H54 (cell line): ENCODE measurements at regions not wholly inside any gene's neighbourhood (a gene's known extent, or its start where the extent isn't known, plus 50 kb on each side); places are given as distances from the start of the nearest gene placed in this dataset.

Experiments
- DNase-seq: peaks from one replicate; pipeline ENCODE4 v3.0.0; 2011; ENCODE audit warnings: low spot score, mixed read lengths; ENCODE audit not compliant: insufficient read length
- FAIRE-seq: peaks from 3 replicates; lab custom pipeline; 2011; peaks lifted over from hg19 to GRCh38; lab: Jason Lieb, UNC
- POLR2A ChIP-seq: IDR thresholded peaks from 2 replicates; pipeline ENCODE4 v1.6.1; 2011; ENCODE audit warnings: low read depth, mild to moderate bottlenecking, low read length

DNA sequence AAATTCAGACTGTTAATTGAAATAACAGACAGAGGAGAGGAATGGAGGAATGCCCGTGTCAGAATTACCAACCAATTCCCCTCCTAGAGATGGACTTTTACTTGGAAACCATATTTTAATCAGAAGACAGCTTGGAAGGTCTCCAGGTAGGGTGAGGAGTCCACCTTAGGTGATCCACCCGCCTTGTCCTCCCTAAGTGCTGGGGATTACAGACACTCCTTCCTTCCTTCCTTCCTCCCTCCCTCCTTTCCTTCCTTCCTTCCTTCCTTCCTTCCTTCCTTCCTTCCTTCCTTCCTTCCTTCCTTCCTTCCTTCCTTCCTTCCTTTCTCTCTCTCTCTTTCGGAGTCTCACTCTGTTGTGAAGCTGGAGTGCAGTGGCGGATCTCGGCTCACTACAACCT, 328.0 kb downstream of the RAPGEF2 start:
- no peak for DNase-seq
- TF ChIP-seq POLR2A = no peak
- FAIRE-seq = no peak

DNA sequence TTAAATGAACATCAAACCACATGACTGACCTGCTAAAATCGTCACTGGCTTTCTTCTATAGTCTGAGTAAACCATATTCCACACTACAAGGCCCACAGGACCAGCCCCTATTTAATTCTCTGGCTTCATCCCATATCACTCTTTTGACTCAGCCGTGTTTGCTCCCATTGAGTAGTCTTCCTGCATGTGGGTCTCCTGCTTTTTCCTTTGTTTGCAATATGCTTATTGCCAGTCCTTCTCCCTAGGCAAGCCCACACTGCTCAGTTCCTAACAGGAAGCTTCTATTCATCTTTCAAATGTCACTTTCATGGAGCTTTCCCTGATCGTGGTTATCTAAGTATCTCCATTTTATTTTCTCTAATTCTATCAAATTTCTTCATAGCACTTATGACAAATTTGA, 329.6 kb downstream of the RAPGEF2 start:
- FAIRE-seq (no peak), DNase-seq (no peak)
- TF ChIP-seq POLR2A = no peak

DNA sequence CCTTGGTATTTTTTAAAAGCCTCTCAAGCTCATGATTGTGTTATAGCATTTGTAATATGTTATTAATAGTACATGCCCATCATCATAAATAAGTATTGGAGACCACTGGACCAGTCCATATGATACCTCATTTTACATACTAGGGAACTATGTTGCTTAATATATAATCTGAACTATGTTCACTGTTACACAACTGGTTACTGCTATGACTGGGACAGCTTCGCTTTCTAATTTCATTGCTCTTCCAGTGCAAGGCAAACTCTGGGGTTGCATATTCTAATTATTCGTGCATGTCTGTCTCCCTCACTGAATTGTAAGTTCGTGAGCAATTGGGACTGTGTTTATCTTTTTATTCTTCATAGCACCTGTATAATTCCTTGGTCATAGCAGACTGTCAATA, 330.5 kb downstream of the RAPGEF2 start:
- DNase-seq (no peak), FAIRE-seq (no peak)
- TF ChIP-seq POLR2A = no peak

DNA sequence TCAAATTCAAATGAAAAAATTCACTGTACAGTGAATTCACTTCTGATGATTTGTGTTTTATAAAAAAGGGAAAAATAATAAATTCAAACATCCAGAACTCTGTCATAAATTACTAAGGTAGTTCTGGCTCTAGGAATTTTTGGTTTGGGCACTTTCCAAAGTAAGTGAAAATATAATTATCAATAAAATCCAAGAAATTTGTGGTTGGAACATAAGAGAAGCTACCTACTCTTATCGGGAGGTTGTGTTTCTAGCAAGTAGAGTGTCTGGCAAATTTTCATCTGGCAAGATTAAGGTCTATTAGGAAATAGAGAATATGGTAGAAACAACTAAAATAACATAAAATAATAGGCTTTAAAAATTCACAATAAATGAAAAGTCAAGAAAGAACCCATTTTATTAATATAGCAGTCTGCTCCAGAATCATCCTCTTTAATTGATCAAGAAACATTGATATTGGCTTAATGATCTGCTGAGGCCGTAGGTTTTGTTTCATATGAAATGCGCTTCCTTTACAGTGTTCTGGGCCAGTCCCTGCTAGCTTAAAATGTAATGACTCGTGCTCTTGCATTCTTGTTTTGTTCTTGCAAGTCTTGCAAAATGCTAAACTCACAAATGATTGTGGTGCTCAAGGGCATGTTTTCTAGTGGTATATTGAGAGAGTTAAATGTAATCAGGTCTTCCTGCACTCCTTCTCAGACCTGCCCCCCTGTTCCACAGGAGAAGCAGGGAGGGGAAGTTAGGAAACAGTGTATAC, 331.4 kb downstream of the RAPGEF2 start:
- FAIRE-seq (no peak), DNase-seq (no peak)
- no peak for TF ChIP-seq POLR2A

DNA sequence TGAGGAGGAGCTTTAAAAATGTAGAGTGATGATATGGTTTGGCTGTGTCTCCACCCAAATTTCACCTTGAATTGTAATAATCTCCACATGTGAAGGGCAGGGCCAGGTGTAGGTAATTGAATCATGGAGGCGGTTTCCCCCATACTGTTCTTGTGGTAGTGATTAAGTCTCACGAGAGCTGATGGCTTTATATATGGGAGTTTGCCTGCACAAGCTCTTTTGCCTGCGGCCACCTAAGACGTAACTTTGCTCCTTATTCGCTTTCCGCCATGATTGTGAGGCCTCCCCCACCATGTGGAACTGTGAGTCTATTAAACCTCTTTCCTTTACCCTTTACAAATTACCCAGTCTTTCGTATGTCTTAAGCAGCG, 332.0 kb downstream of the RAPGEF2 start:
- FAIRE-seq (no peak), DNase-seq (no peak)
- no peak for TF ChIP-seq POLR2A

DNA sequence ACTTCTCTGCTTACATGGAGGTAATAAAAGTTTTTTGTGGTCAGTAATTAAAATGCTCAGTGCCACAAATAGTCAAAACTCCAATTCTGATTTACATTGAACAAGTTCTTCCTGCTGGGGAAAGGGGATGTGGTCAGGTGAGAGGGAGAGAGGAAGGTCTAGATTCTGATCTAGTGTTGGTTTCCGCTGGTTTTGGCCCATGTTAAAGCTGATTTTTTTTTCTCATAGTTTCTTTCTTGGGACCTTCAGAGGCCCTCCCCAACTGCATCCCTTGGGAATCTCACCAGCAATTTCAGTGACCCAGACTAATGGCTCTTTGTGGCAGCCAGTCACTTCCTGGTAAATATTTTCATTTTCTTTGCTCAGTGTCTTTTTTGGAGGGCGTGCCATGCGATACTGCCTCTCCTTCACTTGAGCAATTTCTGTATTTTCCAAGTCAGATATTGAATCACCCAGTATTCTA, 332.7 kb downstream of the RAPGEF2 start:
- FAIRE-seq = no peak
- no peak for TF ChIP-seq POLR2A
- no peak for DNase-seq

DNA sequence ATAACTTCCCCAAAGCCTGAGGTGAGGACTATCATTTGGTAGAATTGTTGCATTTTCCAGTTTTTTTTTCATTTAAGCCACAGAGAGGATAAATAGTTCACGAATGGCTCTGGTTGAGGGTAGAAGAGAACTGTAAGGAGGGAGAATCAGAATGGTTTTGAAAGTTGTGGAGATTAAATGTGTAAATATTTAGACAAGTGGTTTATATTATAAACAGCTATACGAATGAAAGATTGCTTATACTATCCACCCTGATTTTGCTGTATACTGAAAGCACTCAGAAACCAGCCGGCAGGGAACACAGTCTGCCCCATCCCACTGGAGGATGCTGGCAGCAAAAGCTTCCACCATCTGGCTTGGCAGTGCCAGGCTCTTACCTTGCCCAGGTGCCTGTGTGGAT, 341.1 kb downstream of the RAPGEF2 start:
- no peak for TF ChIP-seq POLR2A
- DNase-seq (no peak), FAIRE-seq (no peak)

DNA sequence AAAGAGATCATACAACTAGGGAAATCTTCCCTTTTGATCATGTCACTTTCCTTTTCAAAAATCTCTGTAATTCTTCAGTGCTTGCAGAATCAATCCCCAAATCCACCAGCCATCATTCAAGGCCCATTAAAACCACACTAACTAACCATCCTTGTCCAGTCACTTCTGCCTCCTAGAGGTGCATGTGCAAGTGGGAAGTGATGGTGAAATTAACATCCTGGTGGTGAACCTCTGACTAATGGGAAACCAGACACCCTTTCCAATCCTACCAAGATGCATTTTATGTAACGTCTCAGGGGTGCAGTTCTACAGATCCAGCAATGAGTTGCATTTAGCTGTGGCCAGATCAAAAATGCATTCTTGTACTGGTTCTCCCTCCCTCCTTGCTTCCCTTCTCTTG, 341.8 kb downstream of the RAPGEF2 start:
- FAIRE-seq (no peak), DNase-seq (no peak)
- no peak for TF ChIP-seq POLR2A

DNA sequence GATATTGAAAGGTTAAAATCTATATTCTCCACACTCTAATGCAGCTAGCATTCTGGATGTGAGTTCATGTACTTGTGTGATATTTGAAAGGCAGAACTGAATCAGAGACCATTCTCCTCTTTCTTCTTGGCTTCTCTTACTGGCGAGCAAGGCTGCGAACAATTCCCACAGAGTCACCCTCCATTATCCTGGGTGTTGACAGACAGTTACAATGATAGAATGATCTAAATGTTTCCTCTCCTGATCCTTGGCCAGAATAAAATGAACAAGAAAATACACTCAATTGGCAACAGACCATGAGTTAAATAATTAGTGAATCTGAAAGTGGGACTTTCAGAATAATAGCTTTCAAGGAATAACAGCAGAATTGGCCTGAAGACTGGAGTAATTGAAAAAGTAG, 342.8 kb downstream of the RAPGEF2 start:
- no peak for DNase-seq
- no peak for TF ChIP-seq POLR2A
- FAIRE-seq = no peak

DNA sequence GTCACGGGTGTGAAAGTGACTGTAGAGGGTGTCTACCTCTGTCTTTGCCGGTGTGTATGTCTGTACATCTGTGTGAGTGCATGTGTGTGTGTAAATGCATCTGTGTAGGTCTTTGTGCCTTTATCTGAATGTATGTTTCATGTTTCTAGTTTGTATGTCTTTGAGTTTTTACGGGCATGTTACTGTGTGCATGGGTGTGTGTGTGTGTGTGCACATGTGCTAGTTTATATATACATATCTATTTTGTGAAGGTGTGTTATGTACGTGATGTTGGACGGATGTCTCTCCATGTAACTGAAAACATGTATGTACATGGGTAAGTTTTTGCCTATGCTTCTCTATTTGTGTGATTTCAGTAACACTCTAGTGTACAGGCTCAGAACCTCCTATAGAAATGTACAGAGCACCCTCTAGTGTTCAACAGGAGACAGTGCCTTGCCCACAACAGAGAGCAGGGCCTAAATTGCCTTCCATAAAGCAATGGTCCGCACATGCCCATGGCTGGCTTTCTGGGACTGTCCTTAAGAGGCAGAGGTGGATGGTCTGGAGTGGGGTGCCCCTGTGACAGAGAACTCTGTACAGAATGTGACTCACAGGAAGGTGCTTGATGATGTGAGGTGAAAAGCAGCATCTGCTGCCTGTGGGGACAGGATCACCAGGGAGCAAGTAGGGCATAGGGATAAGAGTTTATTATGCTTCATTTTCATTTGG, 343.5 kb downstream of the RAPGEF2 start:
- DNase-seq (no peak), FAIRE-seq (no peak)
- no peak for TF ChIP-seq POLR2A

DNA sequence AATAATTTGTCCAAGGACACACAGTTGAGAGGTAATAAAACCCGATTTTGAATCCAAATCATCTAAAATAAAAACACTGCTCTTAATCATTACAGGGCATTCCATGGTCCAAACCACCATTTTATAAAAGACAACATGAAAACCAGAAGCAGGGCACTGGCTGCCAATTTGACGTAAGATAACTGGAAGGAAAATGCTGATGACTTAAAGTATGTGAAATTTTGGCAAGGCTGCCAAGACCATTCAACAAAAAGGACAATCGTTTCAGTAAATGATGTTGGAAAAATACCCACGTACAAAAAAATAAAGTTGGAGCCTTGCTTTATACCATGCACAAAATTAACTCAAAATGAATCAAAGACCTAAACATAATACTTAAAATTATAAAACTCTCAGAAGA, 344.4 kb downstream of the RAPGEF2 start:
- no peak for TF ChIP-seq POLR2A
- FAIRE-seq (no peak), DNase-seq (no peak)

DNA sequence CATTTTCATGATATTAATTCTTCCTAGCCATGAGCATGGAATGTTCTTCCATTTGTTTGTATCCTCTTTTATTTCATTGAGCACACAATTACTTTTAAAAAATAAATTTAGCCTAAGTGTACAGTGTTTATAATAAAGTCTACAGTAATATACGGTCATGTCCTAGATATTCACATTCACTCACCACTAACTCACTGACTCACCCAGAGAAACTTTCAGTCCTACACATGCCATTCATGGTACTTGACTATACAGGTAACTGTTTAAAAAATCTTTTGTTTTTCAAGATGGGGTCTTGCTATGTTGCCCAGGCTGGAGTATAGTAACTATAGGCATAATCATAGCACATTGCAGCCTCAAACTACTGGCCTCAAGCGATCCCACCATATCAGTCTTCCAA, 348.1 kb downstream of the RAPGEF2 start:
- no peak for DNase-seq
- no peak for FAIRE-seq

DNA sequence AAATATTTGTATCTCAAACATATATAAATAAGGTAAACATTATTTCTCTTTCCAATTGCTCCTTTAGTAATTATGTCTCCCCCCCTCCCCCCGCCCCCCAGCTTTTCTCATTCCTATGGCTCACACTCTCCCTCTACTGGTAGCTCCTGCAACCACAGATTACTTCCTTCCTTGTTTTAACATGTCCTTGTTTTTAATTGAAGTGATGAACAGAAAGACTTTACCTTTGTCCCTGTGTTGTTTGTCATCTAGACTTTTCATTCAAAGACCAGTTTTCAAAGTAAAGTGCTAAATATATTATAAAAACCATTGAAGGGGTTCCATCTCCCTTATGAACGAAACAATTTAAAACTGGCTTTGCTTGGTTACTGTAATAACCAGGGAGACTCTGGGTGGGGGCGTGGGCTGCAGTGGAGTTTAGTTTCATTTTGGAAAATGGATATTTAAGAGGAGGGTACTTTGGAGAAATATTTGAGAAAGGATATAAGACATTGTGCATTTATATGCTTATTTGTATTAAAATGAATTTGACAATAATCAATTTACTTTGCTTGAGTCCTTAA, 352.9 kb downstream of the RAPGEF2 start:
- no peak for DNase-seq
- FAIRE-seq = no peak
- TF ChIP-seq POLR2A = no peak

More for the DNA sequence above, 348.1 kb downstream of the RAPGEF2 start:
- TF ChIP-seq POLR2A = no peak

DNA sequence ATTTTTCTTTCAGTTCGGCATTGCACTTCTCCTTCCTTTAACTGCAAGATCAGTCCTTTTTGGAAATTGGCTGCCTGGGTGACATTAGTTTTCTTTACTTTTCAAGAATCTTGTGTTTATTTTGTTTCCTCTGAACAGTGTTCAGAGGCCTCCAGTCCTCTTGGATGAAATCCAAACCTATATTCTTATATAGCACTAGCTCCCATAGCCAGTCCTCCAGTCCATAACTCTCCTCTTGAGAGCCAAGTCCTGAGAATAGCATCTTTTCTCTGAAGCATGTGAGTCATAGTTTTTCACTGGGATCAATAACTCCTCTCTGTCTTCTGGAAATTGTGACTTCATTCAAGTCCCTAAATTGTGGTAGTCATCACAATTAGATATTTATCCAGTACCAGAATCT, 357.5 kb downstream of the RAPGEF2 start:
- TF ChIP-seq POLR2A = no peak
- no peak for FAIRE-seq
- no peak for DNase-seq
